T1000 (cell line): ENCODE measurements at regions not wholly inside any gene's neighbourhood (a gene's known extent, or its start where the extent isn't known, plus 50 kb on each side); places are given as distances from the start of the nearest gene placed in this dataset.

Experiments
- DNase-seq: peaks from one replicate; lab custom pipeline; 2025; ENCODE audit warnings: mixed read lengths; lab: John Stamatoyannopoulos, UW

- no peak for DNase-seq
Observed at GRCh38 chr7:46205478-46205877, 284.4 kb upstream of the IGFBP3 start.

- no peak for DNase-seq
Observed at GRCh38 chr7:46203926-46204325, 282.9 kb upstream of the IGFBP3 start.

GRCh38 chr7:46202379-46202778 is 281.3 kb upstream of the IGFBP3 start:
- DNase-seq = no peak

GRCh38 chr7:46201961-46202360 is 280.9 kb upstream of the IGFBP3 start:
- DNase-seq = no peak

GRCh38 chr7:46198701-46199100 is 277.6 kb upstream of the IGFBP3 start:
- no peak for DNase-seq

- DNase-seq = no peak
Observed at GRCh38 chr7:46197785-46198540, 276.9 kb upstream of the IGFBP3 start.

GRCh38 chr7:46195934-46196333 is 274.9 kb upstream of the IGFBP3 start:
- DNase-seq = no peak

GRCh38 chr7:46192271-46192670 is 271.2 kb upstream of the IGFBP3 start:
- no peak for DNase-seq

GRCh38 chr7:46191776-46192175 is 270.7 kb upstream of the IGFBP3 start:
- DNase-seq = no peak

GRCh38 chr7:46191296-46191695 is 270.2 kb upstream of the IGFBP3 start:
- DNase-seq = no peak

- DNase-seq = no peak
Observed at GRCh38 chr7:46189255-46189790, 268.3 kb upstream of the IGFBP3 start.

GRCh38 chr7:46186131-46186530 is 265.1 kb upstream of the IGFBP3 start:
- no peak for DNase-seq

GRCh38 chr7:46179061-46179610 is 258.1 kb upstream of the IGFBP3 start:
- no peak for DNase-seq

- DNase-seq = no peak
Observed at GRCh38 chr7:46178661-46179060, 257.6 kb upstream of the IGFBP3 start.

- no peak for DNase-seq
Observed at GRCh38 chr7:46177821-46178220, 256.7 kb upstream of the IGFBP3 start.

GRCh38 chr7:46175221-46175620 is 254.1 kb upstream of the IGFBP3 start:
- DNase-seq = no peak

GRCh38 chr7:46174196-46174580 is 253.1 kb upstream of the IGFBP3 start:
- DNase-seq = no peak

- DNase-seq = no peak
Observed at GRCh38 chr7:46173476-46174195, 252.6 kb upstream of the IGFBP3 start.

GRCh38 chr7:46170792-46171191 is 249.7 kb upstream of the IGFBP3 start:
- no peak for DNase-seq

- no peak for DNase-seq
Observed at GRCh38 chr7:46170021-46170420, 248.9 kb upstream of the IGFBP3 start.

- DNase-seq = no peak
Observed at GRCh38 chr7:46169384-46169755, 248.3 kb upstream of the IGFBP3 start.

GRCh38 chr7:46168671-46169383 is 247.8 kb upstream of the IGFBP3 start:
- no peak for DNase-seq
